ENCODE measurements at regions not wholly inside any gene's neighbourhood (a gene's known extent, or its start where the extent isn't known, plus 50 kb on each side); places are given as distances from the start of the nearest gene placed in this dataset.

- no peaks in the 10 kb centered on the region for H3K9me3 Mint-ChIP-seq (ENCODE audit: unreplicated experiment)
- peaks cover 23% of the 10 kb centered on the region for H3K4me1 Mint-ChIP-seq (ENCODE audit: low read depth, unreplicated experiment)
- H3K27ac Mint-ChIP-seq (ENCODE audit: unreplicated experiment), result no peak overlapping the region
- H3K4me3 Mint-ChIP-seq (ENCODE audit: unreplicated experiment), result no peak overlapping the region
- H3K36me3 Mint-ChIP-seq (ENCODE audit: unreplicated experiment), result no peaks in the 10 kb centered on the region
- peaks cover 1% of the 10 kb centered on the region for H3K27me3 Mint-ChIP-seq (ENCODE audit: unreplicated experiment)
- TF ChIP-seq CTCF (IDR thresholded peaks at IDR 0.05; ENCODE audit: partially characterized antibody, unreplicated experiment), result no peak
- DNase-seq, result no peak
These were observed 172.1 kb downstream of the NUFIP1 start for GRCh38 chr13:44817131-44817671.

GRCh38 chr13:44816701-44817100, 172.6 kb downstream of the NUFIP1 start:
- Mint-ChIP-seq H3K36me3 (ENCODE audit: unreplicated experiment) (no peaks in the 10 kb centered on the region), H3K4me3 (ENCODE audit: unreplicated experiment) (no peak overlapping the region), H3K27ac (ENCODE audit: unreplicated experiment) (no peak overlapping the region), H3K4me1 (ENCODE audit: low read depth, unreplicated experiment) (peaks cover 25% of the 10 kb centered on the region), H3K9me3 (ENCODE audit: unreplicated experiment) (no peaks in the 10 kb centered on the region), H3K27me3 (ENCODE audit: unreplicated experiment) (peaks cover 1% of the 10 kb centered on the region)
- no peak for DNase-seq
- no peak for TF ChIP-seq CTCF (IDR thresholded peaks at IDR 0.05; ENCODE audit: partially characterized antibody, unreplicated experiment)

DNA sequence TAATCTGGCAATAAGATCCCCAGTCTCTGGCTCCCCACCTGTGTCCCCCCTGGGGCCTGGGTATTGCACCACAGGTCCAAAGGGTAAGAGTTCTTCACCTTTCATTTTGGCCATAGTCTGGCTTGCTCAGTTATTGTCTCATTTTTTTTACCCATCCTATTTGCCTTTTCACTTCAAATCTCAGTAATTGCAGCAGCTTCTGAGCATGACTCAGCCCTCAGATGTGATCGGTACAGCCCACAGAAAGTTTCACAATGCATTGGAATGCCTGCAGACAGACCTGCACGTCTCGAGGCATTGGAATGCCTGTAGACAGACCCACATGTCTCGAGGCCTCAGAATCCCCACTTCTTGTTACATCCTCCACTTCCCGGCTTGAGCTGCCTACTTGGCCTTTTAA, 173.6 kb downstream of the NUFIP1 start:
- H3K36me3 Mint-ChIP-seq (ENCODE audit: unreplicated experiment), result no peaks in the 10 kb centered on the region
- H3K27ac Mint-ChIP-seq (ENCODE audit: unreplicated experiment), result no peak overlapping the region
- no peak for TF ChIP-seq CTCF (IDR thresholded peaks at IDR 0.05; ENCODE audit: partially characterized antibody, unreplicated experiment)
- no peak for DNase-seq
- H3K4me1 Mint-ChIP-seq (ENCODE audit: low read depth, unreplicated experiment), result peaks cover 25% of the 10 kb centered on the region
- no peak overlapping the region for H3K4me3 Mint-ChIP-seq (ENCODE audit: unreplicated experiment)
- H3K9me3 Mint-ChIP-seq (ENCODE audit: unreplicated experiment), result no peaks in the 10 kb centered on the region
- peaks cover 1% of the 10 kb centered on the region for H3K27me3 Mint-ChIP-seq (ENCODE audit: unreplicated experiment)

- no peak for DNase-seq
- no peaks in the 10 kb centered on the region for H3K27me3 Mint-ChIP-seq (ENCODE audit: unreplicated experiment)
- no peak overlapping the region for H3K4me3 Mint-ChIP-seq (ENCODE audit: unreplicated experiment)
- no peak for TF ChIP-seq CTCF (IDR thresholded peaks at IDR 0.05; ENCODE audit: partially characterized antibody, unreplicated experiment)
- peaks cover 25% of the 10 kb centered on the region for H3K4me1 Mint-ChIP-seq (ENCODE audit: low read depth, unreplicated experiment)
- no peaks in the 10 kb centered on the region for H3K36me3 Mint-ChIP-seq (ENCODE audit: unreplicated experiment)
- no peak overlapping the region for H3K27ac Mint-ChIP-seq (ENCODE audit: unreplicated experiment)
- no peaks in the 10 kb centered on the region for H3K9me3 Mint-ChIP-seq (ENCODE audit: unreplicated experiment)
These were observed 174.4 kb downstream of the NUFIP1 start for GRCh38 chr13:44814836-44815235.

- Mint-ChIP-seq H3K4me1 (ENCODE audit: low read depth, unreplicated experiment) (peaks cover 25% of the 10 kb centered on the region), H3K27me3 (ENCODE audit: unreplicated experiment) (peaks cover 2% of the 10 kb centered on the region), H3K36me3 (ENCODE audit: unreplicated experiment) (no peaks in the 10 kb centered on the region), H3K27ac (ENCODE audit: unreplicated experiment) (no peak overlapping the region), H3K4me3 (ENCODE audit: unreplicated experiment) (peak overlapping the region; percentile 33), H3K9me3 (ENCODE audit: unreplicated experiment) (no peaks in the 10 kb centered on the region)
- DNase-seq, result no peak
- TF ChIP-seq CTCF (IDR thresholded peaks at IDR 0.05; ENCODE audit: partially characterized antibody, unreplicated experiment), result no peak
These were observed 175.1 kb downstream of the NUFIP1 start for GRCh38 chr13:44814161-44814560.
